Calu3 (cell line): ENCODE measurements at regions not wholly inside any gene's neighbourhood (a gene's known extent, or its start where the extent isn't known, plus 50 kb on each side); places are given as distances from the start of the nearest gene placed in this dataset.

ENCODE experiments used
- BruUV-seq: library from RNA; stranded (reverse); fragments of 400-500 nt; replicated peaks from 2 replicates; lab custom pipeline; 2021; lab: Mats Ljungman, UMichigan
- CTCF ChIA-PET: fragments of 300-600 bp; sonication (Branson Sonifier 250); formaldehyde crosslinking; loops from one replicate; lab custom pipeline; 2022; ENCODE audit warnings: antibody characterized with exemption; lab: Charles Lee
- DNase-seq: peaks from one replicate; pipeline ENCODE4 v3.0.0; 2022
- H3K27ac Mint-ChIP-seq: one replicate; pipeline ENCODE4 v1.8.0; 2022; ENCODE audit warnings: mixed read lengths; ENCODE audit not compliant: unreplicated experiment
- H3K27me3 Mint-ChIP-seq: one replicate; pipeline ENCODE4 v1.8.0; 2022; ENCODE audit warnings: mixed read lengths; ENCODE audit not compliant: unreplicated experiment
- H3K36me3 Mint-ChIP-seq: one replicate; pipeline ENCODE4 v1.8.0; 2022; ENCODE audit warnings: mild to moderate bottlenecking, moderate library complexity, mixed read lengths; ENCODE audit not compliant: insufficient read depth, unreplicated experiment
- H3K4me1 Mint-ChIP-seq: one replicate; pipeline ENCODE4 v1.8.0; 2022; ENCODE audit warnings: mild to moderate bottlenecking, low read depth, mixed read lengths; ENCODE audit not compliant: unreplicated experiment
- H3K4me3 Mint-ChIP-seq: one replicate; pipeline ENCODE4 v1.8.0; 2022; ENCODE audit warnings: mild to moderate bottlenecking, low read depth, moderate library complexity, mixed read lengths; ENCODE audit not compliant: unreplicated experiment
- H3K9me3 Mint-ChIP-seq: one replicate; pipeline ENCODE4 v1.8.0; 2022; ENCODE audit warnings: low read depth, mixed read lengths; ENCODE audit not compliant: unreplicated experiment
- CTCF ChIP-seq: fragments of 200-600 bp; IDR thresholded peaks from one replicate; pipeline ENCODE4 v1.8.0; 2022; ENCODE audit warnings: antibody characterized with exemption; ENCODE audit not compliant: unreplicated experiment
- intact Hi-C: fragments of 100-400 bp; cut with micrococcal nuclease; formaldehyde crosslinking; loops from one replicate; pipeline ENCODE4 v1.10.0; 2022; ENCODE audit not compliant: unreplicated experiment

- CTCF ChIA-PET, result no interaction called here
- H3K4me1 Mint-ChIP-seq, result no peaks in the 10 kb centered on the region
- BruUV-seq, result no TSS peak
- no peak overlapping the region for H3K4me3 Mint-ChIP-seq
- no peak overlapping the region for H3K27ac Mint-ChIP-seq
- no peaks in the 10 kb centered on the region for H3K9me3 Mint-ChIP-seq
- H3K36me3 Mint-ChIP-seq, result no peaks in the 10 kb centered on the region
- H3K27me3 Mint-ChIP-seq, result no peaks in the 10 kb centered on the region
- intact Hi-C loops, result no loop called here
- no peak for TF ChIP-seq CTCF
- DNase-seq, result no peak
Measured at GRCh38 chr9:30459156-30459555, 1925.3 kb upstream of the ACO1 start.

- Mint-ChIP-seq H3K9me3 (no peaks in the 10 kb centered on the region), H3K27ac (no peak overlapping the region), H3K27me3 (no peaks in the 10 kb centered on the region), H3K4me1 (no peaks in the 10 kb centered on the region), H3K36me3 (no peaks in the 10 kb centered on the region), H3K4me3 (no peak overlapping the region)
- no TSS peak for BruUV-seq
- DNase-seq, result no peak
- intact Hi-C loops, result no loop called here
- no peak for TF ChIP-seq CTCF
- CTCF ChIA-PET, result no interaction called here
Measured at GRCh38 chr9:30476826-30477225, 1907.6 kb upstream of the ACO1 start.

- Mint-ChIP-seq H3K9me3 (no peaks in the 10 kb centered on the region), H3K27ac (no peak overlapping the region), H3K4me3 (no peak overlapping the region), H3K27me3 (no peaks in the 10 kb centered on the region), H3K4me1 (no peaks in the 10 kb centered on the region), H3K36me3 (no peaks in the 10 kb centered on the region)
- CTCF ChIA-PET, result no interaction called here
- no peak for TF ChIP-seq CTCF
- intact Hi-C loops, result no loop called here
- DNase-seq, result no peak
- BruUV-seq, result no TSS peak
Measured at GRCh38 chr9:30478684-30479083, 1905.8 kb upstream of the ACO1 start.

- Mint-ChIP-seq H3K9me3 (no peaks in the 10 kb centered on the region), H3K36me3 (no peaks in the 10 kb centered on the region), H3K4me1 (no peaks in the 10 kb centered on the region), H3K27me3 (no peaks in the 10 kb centered on the region), H3K27ac (no peak overlapping the region), H3K4me3 (no peak overlapping the region)
- DNase-seq, result no peak
- no TSS peak for BruUV-seq
- TF ChIP-seq CTCF, result no peak
- intact Hi-C loops, result no loop called here
- CTCF ChIA-PET, result no interaction called here
Measured at GRCh38 chr9:30482499-30482898, 1901.9 kb upstream of the ACO1 start.
